Choroid plexus epithelial cell (primary cell): ENCODE measurements at regions not wholly inside any gene's neighbourhood (a gene's known extent, or its start where the extent isn't known, plus 50 kb on each side); places are given as distances from the start of the nearest gene placed in this dataset.
"Not testable (repeated sequence)": the region's sequence is repeated elsewhere in the genome, so short reads cannot be mapped to it uniquely, and the experiment has no call there.

Experiments
- DNase-seq: peaks from one replicate; pipeline ENCODE4 v3.0.0-alpha.2; 2010; ENCODE audit warnings: low read depth
- H3K4me3 ChIP-seq: 2 replicates; pipeline ENCODE4 v1.5.1; 2011; ENCODE audit warnings: low read depth, mild to moderate bottlenecking, control low read depth, low read length, moderate library complexity
- CTCF ChIP-seq: conservative IDR thresholded peaks from 2 replicates; pipeline ENCODE4 v1.5.1; 2011; ENCODE audit warnings: low read depth, mild to moderate bottlenecking, control low read depth, inconsistent platforms, low read length, moderate library complexity

GRCh38 chr11:71131861-71132260, 120.5 kb downstream of the SHANK2 start:
- TF ChIP-seq CTCF = no peak

GRCh38 chr11:71130106-71130505, 122.3 kb downstream of the SHANK2 start:
- no peak for DNase-seq
- no peak for TF ChIP-seq CTCF
- no peak overlapping the region for H3K4me3 ChIP-seq

More at GRCh38 chr11:71131861-71132260, 120.5 kb downstream of the SHANK2 start:
- no peak for DNase-seq
- no peak overlapping the region for H3K4me3 ChIP-seq

- TF ChIP-seq CTCF = no peak
- no peak overlapping the region for H3K4me3 ChIP-seq
- DNase-seq = no peak
Measured at GRCh38 chr11:71129624-71130023, 122.8 kb downstream of the SHANK2 start.

GRCh38 chr11:71127806-71128205, 124.6 kb downstream of the SHANK2 start:
- no peak for DNase-seq
- no peak for TF ChIP-seq CTCF
- no peak overlapping the region for H3K4me3 ChIP-seq

GRCh38 chr11:71126401-71126800, 126.0 kb downstream of the SHANK2 start:
- not testable (repeated sequence) for DNase-seq, H3K4me3 ChIP-seq

GRCh38 chr11:71125150-71125549, 127.2 kb downstream of the SHANK2 start:
- DNase-seq = no peak
- TF ChIP-seq CTCF = no peak
- no peak overlapping the region for H3K4me3 ChIP-seq

GRCh38 chr11:71124127-71124526, 128.2 kb downstream of the SHANK2 start:
- H3K4me3 ChIP-seq = no peak overlapping the region
- no peak for DNase-seq
- TF ChIP-seq CTCF = no peak

GRCh38 chr11:71120471-71120896, 131.9 kb downstream of the SHANK2 start:
- peak; percentile 7 for DNase-seq
- H3K4me3 ChIP-seq = no peak overlapping the region
- TF ChIP-seq CTCF = peak; percentile 29
